Mesothelial cell of epicardium (in vitro differentiated cells): ENCODE measurements at regions not wholly inside any gene's neighbourhood (a gene's known extent, or its start where the extent isn't known, plus 50 kb on each side); places are given as distances from the start of the nearest gene placed in this dataset.
A peak's percentile ranks its signal among the peaks of the same experiment; 100 is the strongest.
"Not testable (repeated sequence)": the region's sequence is repeated elsewhere in the genome, so short reads cannot be mapped to it uniquely, and the experiment has no call there.

ENCODE experiments used
- DNase-seq, 2 experiments: peaks; one replicate each; pipeline ENCODE4 v3.0.0; 2021; ENCODE audit warnings: low spot score in 2 of 2; ENCODE audit not compliant: unreplicated experiment in 2 of 2
- H3K27ac Mint-ChIP-seq: 2 replicates; pipeline ENCODE4 v1.8.0; 2021; ENCODE audit warnings: mixed read lengths
- H3K27me3 Mint-ChIP-seq: 2 replicates; pipeline ENCODE4 v1.8.0; 2021; ENCODE audit warnings: low read depth, mixed read lengths
- H3K36me3 Mint-ChIP-seq: 2 replicates; pipeline ENCODE4 v1.8.0; 2021; ENCODE audit warnings: mixed read lengths
- H3K4me1 Mint-ChIP-seq: 2 replicates; pipeline ENCODE4 v1.8.0; 2021; ENCODE audit warnings: mixed read lengths
- H3K4me3 Mint-ChIP-seq: 2 replicates; pipeline ENCODE4 v1.8.0; 2021; ENCODE audit warnings: mild to moderate bottlenecking, moderate library complexity, mixed read lengths
- H3K9me3 Mint-ChIP-seq: 2 replicates; pipeline ENCODE4 v1.8.0; 2021; ENCODE audit warnings: mixed read lengths
- TF ChIP-seq, protein P1 (sequence below): fragments of 200-600 bp; sonication (generic); IDR thresholded peaks from one replicate; pipeline ENCODE4 v1.5.0; 2021; ENCODE audit warnings: antibody characterized with exemption; ENCODE audit not compliant: unreplicated experiment

DNA sequence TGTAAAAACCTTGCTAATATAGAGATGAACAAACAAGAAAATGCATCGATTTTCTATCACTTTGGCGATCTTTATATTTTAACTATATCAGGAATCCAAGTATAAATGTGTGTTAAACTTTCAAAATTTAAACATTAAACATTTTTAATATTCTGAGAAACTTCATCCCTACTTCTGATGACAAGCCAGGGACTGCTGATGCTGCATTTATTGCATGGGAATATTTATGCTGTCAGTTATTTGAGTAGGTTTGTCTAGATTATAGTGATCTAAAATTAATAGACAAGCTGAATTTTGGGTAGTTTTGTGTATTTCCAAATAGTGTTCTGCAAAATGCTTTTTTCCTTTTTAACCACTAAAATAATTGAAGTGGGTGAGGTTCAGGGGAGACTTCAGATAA is 175.3 kb downstream of the LEPR start:
- DNase-seq: no peak
- H3K9me3 Mint-ChIP-seq: peaks cover under 1% of the 10 kb centered on the region
- H3K4me3 Mint-ChIP-seq: no peak overlapping the region

DNA sequence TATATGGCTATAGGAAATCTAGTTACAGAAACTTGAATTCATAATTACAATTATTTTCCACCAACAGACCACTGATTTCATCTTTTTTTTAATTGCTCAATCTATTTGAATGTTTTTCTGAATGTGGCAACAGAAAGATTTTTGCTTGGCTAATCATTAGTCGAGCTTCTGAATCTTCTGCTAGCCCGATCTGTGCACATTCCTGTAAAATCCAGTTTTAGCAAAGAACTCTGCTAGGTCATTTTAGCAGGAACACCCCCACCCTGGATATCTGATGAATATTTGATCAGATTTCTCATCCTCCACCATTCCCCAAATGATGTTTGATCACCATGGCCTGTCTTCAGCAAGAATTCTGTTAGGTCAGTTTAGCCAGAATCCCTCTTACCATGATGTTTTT is 176.3 kb downstream of the LEPR start:
- Mint-ChIP-seq H3K4me3 (no peak overlapping the region), H3K36me3 (peaks cover 3% of the 10 kb centered on the region), H3K27me3 (no peaks in the 10 kb centered on the region), H3K4me1 (peaks cover 2% of the 10 kb centered on the region), H3K9me3 (no peaks in the 10 kb centered on the region), H3K27ac (no peak overlapping the region)
- DNase-seq: no peak
- TF ChIP-seq, protein P1, sequence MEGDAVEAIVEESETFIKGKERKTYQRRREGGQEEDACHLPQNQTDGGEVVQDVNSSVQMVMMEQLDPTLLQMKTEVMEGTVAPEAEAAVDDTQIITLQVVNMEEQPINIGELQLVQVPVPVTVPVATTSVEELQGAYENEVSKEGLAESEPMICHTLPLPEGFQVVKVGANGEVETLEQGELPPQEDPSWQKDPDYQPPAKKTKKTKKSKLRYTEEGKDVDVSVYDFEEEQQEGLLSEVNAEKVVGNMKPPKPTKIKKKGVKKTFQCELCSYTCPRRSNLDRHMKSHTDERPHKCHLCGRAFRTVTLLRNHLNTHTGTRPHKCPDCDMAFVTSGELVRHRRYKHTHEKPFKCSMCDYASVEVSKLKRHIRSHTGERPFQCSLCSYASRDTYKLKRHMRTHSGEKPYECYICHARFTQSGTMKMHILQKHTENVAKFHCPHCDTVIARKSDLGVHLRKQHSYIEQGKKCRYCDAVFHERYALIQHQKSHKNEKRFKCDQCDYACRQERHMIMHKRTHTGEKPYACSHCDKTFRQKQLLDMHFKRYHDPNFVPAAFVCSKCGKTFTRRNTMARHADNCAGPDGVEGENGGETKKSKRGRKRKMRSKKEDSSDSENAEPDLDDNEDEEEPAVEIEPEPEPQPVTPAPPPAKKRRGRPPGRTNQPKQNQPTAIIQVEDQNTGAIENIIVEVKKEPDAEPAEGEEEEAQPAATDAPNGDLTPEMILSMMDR: no peak

More for the DNA sequence above, 175.3 kb downstream of the LEPR start:
- Mint-ChIP-seq H3K27ac (no peak overlapping the region), H3K4me1 (peaks cover 2% of the 10 kb centered on the region), H3K27me3 (no peaks in the 10 kb centered on the region), H3K36me3 (peaks cover 3% of the 10 kb centered on the region)
- TF ChIP-seq, protein P1: no peak

DNA sequence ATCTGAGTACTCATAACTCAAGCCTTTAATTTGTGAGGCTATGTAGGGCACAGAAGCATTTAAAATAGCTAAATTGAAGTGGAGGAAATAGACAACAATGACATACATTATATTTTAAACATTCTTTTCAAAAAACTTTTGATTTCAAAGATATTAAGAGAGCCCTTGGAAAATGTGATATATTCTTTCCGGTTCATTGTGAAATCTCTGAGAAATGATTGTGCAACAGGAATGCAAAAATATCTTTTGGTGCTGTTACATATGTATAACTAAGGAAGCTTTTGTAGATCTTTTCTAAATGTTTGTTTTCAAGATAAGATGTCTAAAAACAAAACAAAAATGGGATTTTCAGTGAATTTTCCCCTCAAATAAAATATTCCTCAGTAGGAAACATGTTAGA is 185.2 kb downstream of the LEPR start:
- no peaks in the 10 kb centered on the region for H3K27me3 Mint-ChIP-seq
- TF ChIP-seq, protein P1: no peak
- H3K4me1 Mint-ChIP-seq: peaks cover 5% of the 10 kb centered on the region
- H3K9me3 Mint-ChIP-seq: no peaks in the 10 kb centered on the region
- no peak overlapping the region for H3K27ac Mint-ChIP-seq
- no peak overlapping the region for H3K4me3 Mint-ChIP-seq
- no peaks in the 10 kb centered on the region for H3K36me3 Mint-ChIP-seq
- no peak for DNase-seq

DNA sequence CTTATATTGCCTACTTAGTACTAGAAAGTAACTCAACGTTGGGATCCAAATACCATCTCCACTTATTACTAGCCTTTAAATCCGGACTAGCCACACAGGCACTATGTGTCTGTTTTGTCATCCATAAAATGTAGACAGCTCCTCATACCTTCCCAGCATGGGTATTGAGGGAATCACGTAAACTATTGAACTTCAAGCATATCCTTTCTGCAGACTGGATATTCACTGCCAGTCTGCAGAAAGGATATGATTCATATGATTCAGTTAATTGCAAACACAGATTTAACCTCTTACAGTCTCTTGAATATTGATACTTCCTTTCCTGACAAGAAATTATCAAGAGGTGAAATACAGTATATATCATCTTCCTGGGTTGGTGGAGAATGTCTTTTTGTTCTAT is 186.0 kb downstream of the LEPR start:
- no peak for DNase-seq
- H3K4me1 Mint-ChIP-seq: peaks cover 5% of the 10 kb centered on the region
- H3K9me3 Mint-ChIP-seq: no peaks in the 10 kb centered on the region
- no peak overlapping the region for H3K4me3 Mint-ChIP-seq
- no peak overlapping the region for H3K27ac Mint-ChIP-seq
- TF ChIP-seq, protein P1: no peak
- no peaks in the 10 kb centered on the region for H3K36me3 Mint-ChIP-seq
- H3K27me3 Mint-ChIP-seq: no peaks in the 10 kb centered on the region

DNA sequence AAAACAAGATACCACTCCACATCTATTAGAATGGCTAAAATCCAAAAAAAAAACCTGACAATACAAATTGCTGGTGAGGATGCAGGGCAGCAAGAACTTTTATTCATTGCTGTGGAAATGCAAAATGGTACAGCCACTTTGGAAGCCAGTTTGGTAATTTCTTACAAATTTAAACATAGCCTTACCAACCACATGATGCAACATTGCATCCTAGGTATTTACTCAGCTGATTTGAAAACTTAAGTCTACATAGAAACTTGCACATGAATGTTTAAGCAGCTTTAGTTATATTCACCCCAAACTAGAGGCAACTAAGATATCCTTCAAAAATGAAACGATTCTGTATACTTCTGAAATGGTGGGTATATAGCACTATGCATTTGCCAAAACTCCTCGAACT is 178.8 kb upstream of the PDE4B start:
- TF ChIP-seq, protein P1: no peak
- no peaks in the 10 kb centered on the region for H3K36me3 Mint-ChIP-seq

DNA sequence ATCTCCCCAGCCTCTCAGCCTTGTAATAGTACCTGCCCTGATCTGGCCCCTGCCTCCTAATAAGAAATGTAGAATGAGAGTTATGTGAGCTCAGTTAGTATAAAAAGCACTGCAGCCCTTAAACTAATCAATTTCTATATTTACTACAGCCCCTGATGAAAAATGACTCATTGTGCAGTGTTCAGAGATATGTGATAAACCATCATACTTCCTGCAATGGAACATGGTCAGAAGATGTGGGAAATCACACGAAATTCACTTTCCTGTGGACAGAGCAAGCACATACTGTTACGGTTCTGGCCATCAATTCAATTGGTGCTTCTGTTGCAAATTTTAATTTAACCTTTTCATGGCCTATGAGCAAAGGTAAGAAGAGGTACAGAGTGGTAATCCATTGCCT is 176.8 kb upstream of the PDE4B start:
- Mint-ChIP-seq H3K4me1 (peaks cover 9% of the 10 kb centered on the region), H3K27me3 (no peaks in the 10 kb centered on the region), H3K27ac (no peak overlapping the region), H3K9me3 (no peaks in the 10 kb centered on the region), H3K4me3 (no peak overlapping the region), H3K36me3 (no peaks in the 10 kb centered on the region)
- TF ChIP-seq, protein P1: no peak
- no peak for DNase-seq

More for the DNA sequence above, 178.8 kb upstream of the PDE4B start:
- no peak overlapping the region for H3K27ac Mint-ChIP-seq
- no peak overlapping the region for H3K4me3 Mint-ChIP-seq
- H3K27me3 Mint-ChIP-seq: no peaks in the 10 kb centered on the region
- DNase-seq: no peak
- no peaks in the 10 kb centered on the region for H3K9me3 Mint-ChIP-seq
- H3K4me1 Mint-ChIP-seq: peaks cover 6% of the 10 kb centered on the region

DNA sequence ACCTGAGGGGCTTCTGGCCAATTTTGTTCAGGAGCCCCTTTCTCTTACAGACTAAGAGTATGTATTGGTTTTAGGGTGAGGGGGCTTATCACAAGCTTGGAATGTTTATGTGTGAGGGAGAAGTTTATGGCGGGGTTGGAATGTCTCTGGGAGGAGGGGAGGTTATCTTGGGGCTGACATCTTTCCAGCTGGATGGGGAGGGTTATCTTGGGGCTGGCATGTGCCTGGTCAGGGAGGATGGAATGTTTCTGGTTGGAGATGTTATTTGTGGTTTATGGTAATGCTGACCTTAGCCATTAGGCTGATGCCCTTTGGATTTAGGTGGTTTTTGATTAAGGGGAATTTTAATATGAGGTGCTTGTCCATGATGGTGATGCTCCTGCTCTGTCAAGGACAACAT is 171.0 kb upstream of the PDE4B start:
- not testable (repeated sequence) for DNase-seq, H3K36me3 Mint-ChIP-seq, H3K4me3 Mint-ChIP-seq, H3K9me3 Mint-ChIP-seq, H3K27me3 Mint-ChIP-seq
- peak overlapping the region; percentile 88 for H3K27ac Mint-ChIP-seq
- H3K4me1 Mint-ChIP-seq: peaks cover 27% of the 10 kb centered on the region
